Liver (tissue), 2 donors: ENCODE measurements at regions not wholly inside any gene's neighbourhood (a gene's known extent, or its start where the extent isn't known, plus 50 kb on each side); places are given as distances from the start of the nearest gene placed in this dataset.

Experiments used
- TF ChIP-seq, protein P1 (sequence below): IDR thresholded peaks from 2 replicates; pipeline ENCODE4 v1.6.1; 2016; ENCODE audit warnings: antibody characterized with exemption, mild to moderate bottlenecking
- TF ChIP-seq, protein P2 (sequence below): fragments of 150-350 bp; IDR thresholded peaks from 2 replicates; pipeline ENCODE4 v1.5.1; 2017; ENCODE audit warnings: improper control_type of control experiment, low read depth, low read length; ENCODE audit not compliant: missing input control
- donor health status: healthy.

DNA sequence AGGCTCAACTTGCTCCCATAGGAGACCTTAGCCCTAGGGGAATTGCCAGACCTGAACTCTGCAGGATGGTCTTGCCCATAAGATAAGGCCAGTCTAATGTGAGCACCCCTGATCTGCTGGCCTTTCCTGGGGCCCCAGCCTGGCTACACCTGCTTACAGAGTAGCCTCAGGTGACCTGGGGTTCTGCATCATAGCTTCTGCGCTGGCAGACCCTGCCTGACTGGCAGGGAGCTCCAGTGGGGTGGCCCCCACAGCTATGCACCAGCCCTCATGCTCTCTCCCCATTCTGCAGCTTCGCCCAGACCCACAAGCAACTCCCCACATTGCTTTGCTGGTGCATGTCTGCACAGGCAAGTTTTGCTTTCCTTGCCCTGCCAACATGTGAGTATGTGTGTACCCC, 371.3 kb upstream of the CLEC14A start:
- TF ChIP-seq, protein P1, sequence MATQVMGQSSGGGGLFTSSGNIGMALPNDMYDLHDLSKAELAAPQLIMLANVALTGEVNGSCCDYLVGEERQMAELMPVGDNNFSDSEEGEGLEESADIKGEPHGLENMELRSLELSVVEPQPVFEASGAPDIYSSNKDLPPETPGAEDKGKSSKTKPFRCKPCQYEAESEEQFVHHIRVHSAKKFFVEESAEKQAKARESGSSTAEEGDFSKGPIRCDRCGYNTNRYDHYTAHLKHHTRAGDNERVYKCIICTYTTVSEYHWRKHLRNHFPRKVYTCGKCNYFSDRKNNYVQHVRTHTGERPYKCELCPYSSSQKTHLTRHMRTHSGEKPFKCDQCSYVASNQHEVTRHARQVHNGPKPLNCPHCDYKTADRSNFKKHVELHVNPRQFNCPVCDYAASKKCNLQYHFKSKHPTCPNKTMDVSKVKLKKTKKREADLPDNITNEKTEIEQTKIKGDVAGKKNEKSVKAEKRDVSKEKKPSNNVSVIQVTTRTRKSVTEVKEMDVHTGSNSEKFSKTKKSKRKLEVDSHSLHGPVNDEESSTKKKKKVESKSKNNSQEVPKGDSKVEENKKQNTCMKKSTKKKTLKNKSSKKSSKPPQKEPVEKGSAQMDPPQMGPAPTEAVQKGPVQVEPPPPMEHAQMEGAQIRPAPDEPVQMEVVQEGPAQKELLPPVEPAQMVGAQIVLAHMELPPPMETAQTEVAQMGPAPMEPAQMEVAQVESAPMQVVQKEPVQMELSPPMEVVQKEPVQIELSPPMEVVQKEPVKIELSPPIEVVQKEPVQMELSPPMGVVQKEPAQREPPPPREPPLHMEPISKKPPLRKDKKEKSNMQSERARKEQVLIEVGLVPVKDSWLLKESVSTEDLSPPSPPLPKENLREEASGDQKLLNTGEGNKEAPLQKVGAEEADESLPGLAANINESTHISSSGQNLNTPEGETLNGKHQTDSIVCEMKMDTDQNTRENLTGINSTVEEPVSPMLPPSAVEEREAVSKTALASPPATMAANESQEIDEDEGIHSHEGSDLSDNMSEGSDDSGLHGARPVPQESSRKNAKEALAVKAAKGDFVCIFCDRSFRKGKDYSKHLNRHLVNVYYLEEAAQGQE = no peak
- TF ChIP-seq, protein P2, sequence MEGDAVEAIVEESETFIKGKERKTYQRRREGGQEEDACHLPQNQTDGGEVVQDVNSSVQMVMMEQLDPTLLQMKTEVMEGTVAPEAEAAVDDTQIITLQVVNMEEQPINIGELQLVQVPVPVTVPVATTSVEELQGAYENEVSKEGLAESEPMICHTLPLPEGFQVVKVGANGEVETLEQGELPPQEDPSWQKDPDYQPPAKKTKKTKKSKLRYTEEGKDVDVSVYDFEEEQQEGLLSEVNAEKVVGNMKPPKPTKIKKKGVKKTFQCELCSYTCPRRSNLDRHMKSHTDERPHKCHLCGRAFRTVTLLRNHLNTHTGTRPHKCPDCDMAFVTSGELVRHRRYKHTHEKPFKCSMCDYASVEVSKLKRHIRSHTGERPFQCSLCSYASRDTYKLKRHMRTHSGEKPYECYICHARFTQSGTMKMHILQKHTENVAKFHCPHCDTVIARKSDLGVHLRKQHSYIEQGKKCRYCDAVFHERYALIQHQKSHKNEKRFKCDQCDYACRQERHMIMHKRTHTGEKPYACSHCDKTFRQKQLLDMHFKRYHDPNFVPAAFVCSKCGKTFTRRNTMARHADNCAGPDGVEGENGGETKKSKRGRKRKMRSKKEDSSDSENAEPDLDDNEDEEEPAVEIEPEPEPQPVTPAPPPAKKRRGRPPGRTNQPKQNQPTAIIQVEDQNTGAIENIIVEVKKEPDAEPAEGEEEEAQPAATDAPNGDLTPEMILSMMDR = no peak
